H1 (cell line): ENCODE measurements at regions not wholly inside any gene's neighbourhood (a gene's known extent, or its start where the extent isn't known, plus 50 kb on each side); places are given as distances from the start of the nearest gene placed in this dataset.

ENCODE experiments used
- CTCF ChIA-PET: fragments of 300-600 bp; sonication (Branson Sonifier 250); formaldehyde crosslinking; loops from one replicate; lab custom pipeline; 2021; ENCODE audit not compliant: partially characterized antibody; lab: Charles Lee
- POLR2A ChIA-PET: fragments of 300-600 bp; sonication (Branson Sonifier 250); formaldehyde crosslinking; loops from one replicate; lab custom pipeline; 2021; ENCODE audit warnings: inconsistent platforms; ENCODE audit not compliant: partially characterized antibody; lab: Charles Lee
- DNase-seq, 2 experiments: peaks; one replicate each; pipeline versions ENCODE4 v3.0.0 to v3.0.0-alpha.2; 2010 to 2022; ENCODE audit warnings: low spot score in 2 of 2, low read depth in 1 of 2, mixed read lengths in 1 of 2
- FAIRE-seq: peaks from 2 replicates; lab custom pipeline; 2011; peaks lifted over from hg19 to GRCh38; lab: Jason Lieb, UNC
- H2AFZ ChIP-seq: 2 replicates; pipeline ENCODE4 v1.8.1; 2012; ENCODE audit warnings: low read length, inconsistent platforms
- H2AK5ac ChIP-seq: 2 replicates; pipeline ENCODE4 v1.6.1; 2013; ENCODE audit warnings: low read depth, low read length
- H2BK120ac ChIP-seq: replicated peaks from 2 replicates; pipeline ENCODE3; 2013; ENCODE audit warnings: low read depth, low read length, inconsistent platforms
- H2BK12ac ChIP-seq: 2 replicates; pipeline ENCODE4 v1.6.1; 2013; ENCODE audit warnings: low read depth, low read length
- H2BK15ac ChIP-seq: 2 replicates; pipeline ENCODE4 v1.6.1; 2013; ENCODE audit warnings: low read length
- H2BK20ac ChIP-seq: 2 replicates; pipeline ENCODE4 v1.6.1; 2013; ENCODE audit warnings: low read length
- H2BK5ac ChIP-seq: 2 replicates; pipeline ENCODE4 v1.6.1; 2013; ENCODE audit warnings: low read depth, low read length
- H3K14ac ChIP-seq: 2 replicates; pipeline ENCODE4 v1.6.1; 2013; ENCODE audit warnings: inconsistent platforms; ENCODE audit not compliant: insufficient read length
- H3K18ac ChIP-seq: 2 replicates; pipeline ENCODE4 v1.6.1; 2013; ENCODE audit warnings: low read length; ENCODE audit errors: extremely low read depth
- H3K23ac ChIP-seq: 2 replicates; pipeline ENCODE4 v1.6.1; 2013; ENCODE audit warnings: inconsistent platforms; ENCODE audit not compliant: insufficient read length
- H3K23me2 ChIP-seq: 2 replicates; pipeline ENCODE4 v1.6.1; 2013; ENCODE audit warnings: low read depth, low read length
- H3K27ac ChIP-seq: 2 replicates; pipeline ENCODE4 v1.6.1; 2011; ENCODE audit warnings: low read depth, low read length, inconsistent platforms
- H3K27me3 ChIP-seq, 4 experiments: replicated peaks in 1 of 4; 1 replicate in 1 of 4; 2 replicates in 3 of 4; pipeline versions ENCODE4 v1.6.1 to v1.8.1; 2011 to 2013; ENCODE audit warnings: low read length in 3 of 4, mild to moderate bottlenecking in 3 of 4, inconsistent platforms in 2 of 4, mixed read lengths in 2 of 4, moderate library complexity in 1 of 4; ENCODE audit not compliant: control insufficient read depth in 3 of 4, insufficient read depth in 3 of 4; ENCODE audit errors: extremely low read depth in 1 of 4
- H3K36me3 ChIP-seq, 4 experiments: 2 replicates each; pipeline versions ENCODE4 v1.6.1 to v1.8.1; 2011 to 2013; ENCODE audit warnings: mild to moderate bottlenecking in 4 of 4, low read length in 3 of 4, moderate library complexity in 2 of 4, control low read depth in 1 of 4, inconsistent platforms in 1 of 4; ENCODE audit not compliant: insufficient read depth in 4 of 4, control insufficient read depth in 2 of 4
- H3K4ac ChIP-seq: replicated peaks from 2 replicates; pipeline ENCODE3; 2013; ENCODE audit warnings: low read length, low read depth, mixed read lengths, inconsistent platforms; ENCODE audit not compliant: insufficient read length
- H3K4me1 ChIP-seq, 4 experiments: replicated peaks in 1 of 4; 1 replicate in 1 of 4; 2 replicates in 3 of 4; pipeline versions ENCODE4 v1.6.1 to v1.8.1; 2011 to 2013; ENCODE audit warnings: low read length in 3 of 4, inconsistent platforms in 2 of 4, mixed read lengths in 1 of 4; ENCODE audit not compliant: insufficient read depth in 4 of 4, control insufficient read depth in 3 of 4
- H3K4me2 ChIP-seq, 2 experiments: 2 replicates each; pipeline versions ENCODE4 v1.6.1 to v1.8.1; 2011 to 2013; ENCODE audit warnings: low read depth in 2 of 2, low read length in 2 of 2, control low read depth in 1 of 2, inconsistent platforms in 1 of 2, mild to moderate bottlenecking in 1 of 2; ENCODE audit not compliant: insufficient read depth in 1 of 2
- H3K4me3 ChIP-seq, 4 experiments: fragments of 200-600, 300-600 bp in 1 of 4; sonication (generic), shearing (Covaris generic), sonication (Bioruptor Twin) in 1 of 4; 2 replicates each; pipeline versions ENCODE4 v1.5.1 to v1.8.1; 2011 to 2016; ENCODE audit warnings: low read length in 4 of 4, low read depth in 3 of 4, control low read depth in 2 of 4, inconsistent platforms in 2 of 4, mild to moderate bottlenecking in 2 of 4, mixed read lengths in 1 of 4, moderate library complexity in 1 of 4; ENCODE audit not compliant: insufficient read depth in 2 of 4; ENCODE audit errors: extremely low read depth in 1 of 4
- H3K56ac ChIP-seq: replicated peaks from 2 replicates; pipeline ENCODE3; 2013; ENCODE audit warnings: low read depth, mild to moderate bottlenecking, mixed read lengths, low read length, inconsistent platforms; ENCODE audit not compliant: insufficient read length
- H3K79me1 ChIP-seq: 2 replicates; pipeline ENCODE4 v1.6.1; 2013; ENCODE audit warnings: low read depth, low read length, control low read depth
- H3K79me2 ChIP-seq, 2 experiments: 2 replicates each; pipeline versions ENCODE4 v1.6.1 to v1.8.1; 2012 to 2013; ENCODE audit warnings: low read length in 2 of 2, mild to moderate bottlenecking in 2 of 2, inconsistent platforms in 1 of 2; ENCODE audit not compliant: insufficient read depth in 2 of 2, control insufficient read depth in 1 of 2
- H3K9ac ChIP-seq, 4 experiments: replicated peaks in 1 of 4; 1 replicate in 1 of 4; 2 replicates in 3 of 4; pipeline versions ENCODE4 v1.6.1 to v1.8.1; 2011 to 2013; ENCODE audit warnings: low read depth in 3 of 4, low read length in 3 of 4, control low read depth in 2 of 4, mild to moderate bottlenecking in 2 of 4, moderate library complexity in 2 of 4, inconsistent platforms in 1 of 4; ENCODE audit errors: extremely low read depth in 1 of 4
- H3K9me3 ChIP-seq, 2 experiments: 2 replicates each; pipeline versions ENCODE4 v1.6.1 to v1.8.1; 2012 to 2013; ENCODE audit warnings: mild to moderate bottlenecking in 2 of 2, moderate library complexity in 2 of 2, control low read depth in 1 of 2, inconsistent platforms in 1 of 2, low read depth in 1 of 2, low read length in 1 of 2, mixed read lengths in 1 of 2; ENCODE audit not compliant: insufficient read depth in 2 of 2
- H4K20me1 ChIP-seq, 2 experiments: replicated peaks in 1 of 2; 2 replicates each; pipeline versions ENCODE3 to v1.8.1; 2011 to 2013; ENCODE audit warnings: inconsistent platforms in 2 of 2, low read length in 2 of 2, mild to moderate bottlenecking in 1 of 2; ENCODE audit not compliant: insufficient read depth in 2 of 2, control insufficient read depth in 1 of 2
- H4K5ac ChIP-seq: 2 replicates; pipeline ENCODE4 v1.6.1; 2013; ENCODE audit warnings: low read length, low read depth, mixed read lengths, inconsistent platforms; ENCODE audit not compliant: insufficient read length
- H4K8ac ChIP-seq: 2 replicates; pipeline ENCODE4 v1.8.0; 2013; ENCODE audit warnings: mild to moderate bottlenecking, moderate library complexity, low read length, inconsistent platforms; ENCODE audit not compliant: insufficient read depth; ENCODE audit errors: extremely low read depth
- H4K91ac ChIP-seq: replicated peaks from 2 replicates; pipeline ENCODE3; 2013; ENCODE audit warnings: low read length, mixed read lengths, inconsistent platforms; ENCODE audit not compliant: insufficient read length
- ASH2L ChIP-seq: fragments of 200-600, 300-600 bp; sonication (generic); IDR thresholded peaks from one replicate; pipeline ENCODE4 v1.7.1; 2017; ENCODE audit warnings: low read length
- ATF2 ChIP-seq: IDR thresholded peaks from 2 replicates; pipeline ENCODE4 v1.6.1; 2012; ENCODE audit warnings: low read length, inconsistent platforms
- E2F6 ChIP-seq: IDR thresholded peaks from 2 replicates; pipeline ENCODE4 v1.6.1; 2012; ENCODE audit warnings: inconsistent platforms
- GABPA ChIP-seq: IDR thresholded peaks from 2 replicates; pipeline ENCODE4 v1.6.1; 2011; ENCODE audit warnings: mild to moderate bottlenecking, low read length, moderate library complexity, borderline replicate concordance; ENCODE audit not compliant: insufficient read depth
- GTF2F1 ChIP-seq: IDR thresholded peaks from 2 replicates; pipeline ENCODE4 v1.6.1; 2012; ENCODE audit warnings: low read depth, low read length, improper control_type of control experiment, borderline replicate concordance
- KDM5A ChIP-seq: fragments of 200-600 bp; IDR thresholded peaks from 2 replicates; pipeline ENCODE4 v1.7.1; 2012; ENCODE audit warnings: mild to moderate bottlenecking, low read length, inconsistent platforms, mixed read lengths
- WGBS, 2 experiments: shearing (Covaris generic) in 1 of 2; methylation state at CpG; one replicate each; pipeline versions ENCODE4 v1.1.6 to v1.1.7; 2013 to 2015; ENCODE audit warnings: low lambda C conversion rate in 2 of 2, mixed read lengths in 2 of 2, inconsistent platforms in 1 of 2, low coverage in 1 of 2, missing lambda C conversion rate in 1 of 2; ENCODE audit not compliant: insufficient replicate concordance in 2 of 2, insufficient coverage in 1 of 2, insufficient read length in 1 of 2; ENCODE audit errors: extremely low coverage in 1 of 2, missing lambda C conversion rate in 1 of 2; 5-methylcytosine and 5-hydroxymethylcytosine counted together

- Histone ChIP-seq H3K4ac (no peak overlapping the region), H3K4me1 (no peaks in the 10 kb centered on the region), H2BK20ac (no peak overlapping the region), H3K36me3 (no peaks in the 10 kb centered on the region), H3K23ac (no peak overlapping the region), H3K4me3 (no peak overlapping the region), H3K18ac (no peak overlapping the region), H3K27ac (no peak overlapping the region), H2BK12ac (no peak overlapping the region), H2BK120ac (no peak overlapping the region), H3K9me3 (no peaks in the 10 kb centered on the region), H3K79me2 (no peaks in the 10 kb centered on the region), H4K20me1 (no peaks in the 10 kb centered on the region), H2BK15ac (no peak overlapping the region), H4K91ac (no peak overlapping the region), H2AFZ (no peak overlapping the region), H3K27me3 (no peaks in the 10 kb centered on the region), H3K79me1 (no peaks in the 10 kb centered on the region), H3K14ac (no peak overlapping the region), H3K23me2 (no peaks in the 10 kb centered on the region)
- ChIA-PET CTCF (interaction anchor here (1.1 kb wide), 2 partner anchors 8 to 52 kb away, joined by 3 read pairs; no protein-coding TSS in a partner anchor), POLR2A (no interaction called here)
- no peak for DNase-seq
- FAIRE-seq: no peak
- TF ChIP-seq KDM5A: no peak
- no peak for TF ChIP-seq GTF2F1
- TF ChIP-seq ATF2: no peak
- TF ChIP-seq ASH2L: no peak
- TF ChIP-seq E2F6: no peak
- TF ChIP-seq GABPA: no peak
- TF ChIP-seq, all 59 proteins: peak for 0
- H2BK5ac ChIP-seq: no peak overlapping the region
- no peak overlapping the region for H4K5ac ChIP-seq
- 89% methylated on average over 1 of the region's 1 CpG; no CpG with 5 or more reads in 1 of the 2 experiments for WGBS, 2 experiments
- no peak overlapping the region for H3K56ac ChIP-seq
- H4K8ac ChIP-seq: no peak overlapping the region
- H2AK5ac ChIP-seq: no peak overlapping the region
- no peak overlapping the region for H3K9ac ChIP-seq
- no peak overlapping the region for H3K4me2 ChIP-seq
These were observed 332.5 kb downstream of the TFAP2A start for GRCh38 chr6:10082385-10082784.
